ENCODE measurements at regions not wholly inside any gene's neighbourhood (a gene's known extent, or its start where the extent isn't known, plus 50 kb on each side); places are given as distances from the start of the nearest gene placed in this dataset.

GRCh38 chr14:71721791-71722190 lies 210.4 kb upstream of the RGS6 start:
- Histone ChIP-seq H2BK12ac (ENCODE audit: insufficient read length, low read depth, low read length) (no peak overlapping the region), H3K9me3 (ENCODE audit: control insufficient read depth, low read depth, low read length) (no peaks in the 10 kb centered on the region), H3K4me2 (ENCODE audit: insufficient read depth, insufficient read length, low read length) (no peak overlapping the region), H4K8ac (replicated peaks; ENCODE audit: insufficient read length, low read depth, low read length) (no peak overlapping the region), H3K4ac (ENCODE audit: low read depth, low read length) (no peak overlapping the region), H2BK120ac (ENCODE audit: low read depth, low read length, poor library complexity, severe bottlenecking) (no peak overlapping the region), H4K91ac (ENCODE audit: insufficient read length, low read depth, low read length) (no peak overlapping the region), H3K27me3 (ENCODE audit: insufficient read depth, low read length) (no peaks in the 10 kb centered on the region), H4K5ac (ENCODE audit: insufficient read length, low read depth, low read length) (no peak overlapping the region), H4K20me1 (ENCODE audit: control insufficient read depth, insufficient read depth, insufficient read length) (no peaks in the 10 kb centered on the region), H2AFZ (ENCODE audit: low read length) (no peak overlapping the region), H3K79me1 (ENCODE audit: insufficient read depth, low read depth, low read length, poor library complexity, severe bottlenecking) (no peaks in the 10 kb centered on the region), H2BK15ac (ENCODE audit: low read depth, low read length) (no peak overlapping the region), H3K56ac (ENCODE audit: insufficient read length, low read depth, low read length) (no peak overlapping the region), H3K27ac (ENCODE audit: insufficient read length, low read depth, low read length) (no peak overlapping the region), H2AK5ac (ENCODE audit: insufficient read length, low read length) (no peak overlapping the region), H3T11ph (ENCODE audit: low read length) (no peak overlapping the region), H3K18ac (ENCODE audit: insufficient read length, low read depth, low read length) (no peak overlapping the region), H3K9ac (ENCODE audit: extremely low read depth, insufficient read length, low read length) (no peak overlapping the region), H3K79me2 (ENCODE audit: insufficient read depth, low read length) (no peaks in the 10 kb centered on the region; the same call in 1 of the 2 replicates), H3K14ac (ENCODE audit: insufficient read depth, low read length) (no peak overlapping the region; the same call in 1 of the 2 replicates), H2BK20ac (ENCODE audit: low read depth, low read length, poor library complexity, severe bottlenecking) (no peak overlapping the region), H3K23me2 (ENCODE audit: insufficient read length, low read depth, low read length, poor library complexity, severe bottlenecking) (no peaks in the 10 kb centered on the region), H2BK5ac (ENCODE audit: insufficient read length, low read length) (no peak overlapping the region), H3K4me1 (ENCODE audit: insufficient read depth, low read length) (no peaks in the 10 kb centered on the region), H3K23ac (ENCODE audit: insufficient read length, low read depth, low read length) (no peak overlapping the region)
- no CpG with 5 or more reads among the region's 3 CpGs for WGBS (ENCODE audit: extremely low coverage, insufficient read length, low lambda C conversion rate)
- Mint-ChIP-seq H3K27me3 (ENCODE audit: low read depth) (no peaks in the 10 kb centered on the region), H3K4me3 (no peak overlapping the region), H3K4me1 (peaks cover 0 to 2% of the 10 kb centered on the region in 2 experiments; a peak in 2 of 4 replicates), H3K36me3 (ENCODE audit: insufficient read depth in 1 of 3, low read depth in 3 of 3) (peaks cover 19 to 37% (median 34%) of the 10 kb centered on the region in 3 experiments), H3K9me3 (peaks cover 4 to 6% of the 10 kb centered on the region in 2 experiments), H3K27ac (no peak overlapping the region)
- TF ChIP-seq CTCF (conservative IDR thresholded peaks at IDR 0.05), result no peak
- no peak for DNase-seq
